ENCODE measurements at regions not wholly inside any gene's neighbourhood (a gene's known extent, or its start where the extent isn't known, plus 50 kb on each side); places are given as distances from the start of the nearest gene placed in this dataset.

DNA sequence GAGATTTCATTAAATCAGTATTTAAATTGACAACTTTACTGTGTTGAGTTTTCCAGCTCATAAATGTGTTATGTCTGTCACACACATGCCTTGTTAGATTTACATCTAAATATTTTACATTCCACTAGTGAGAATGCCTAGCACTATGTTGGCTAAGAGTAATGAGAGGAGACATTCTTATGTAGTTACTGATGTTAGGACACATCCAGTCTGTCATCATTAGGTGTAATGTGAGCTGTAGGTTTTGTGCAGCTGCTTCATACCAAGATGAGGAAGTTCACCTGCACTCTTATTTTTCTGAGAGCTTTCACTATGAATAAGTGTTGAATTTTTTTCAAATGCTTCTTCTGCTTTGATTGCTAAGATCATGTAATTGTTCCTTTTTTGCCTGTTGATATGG is 218.0 kb upstream of the IGFBP3 start:
- TF ChIP-seq, protein P1, sequence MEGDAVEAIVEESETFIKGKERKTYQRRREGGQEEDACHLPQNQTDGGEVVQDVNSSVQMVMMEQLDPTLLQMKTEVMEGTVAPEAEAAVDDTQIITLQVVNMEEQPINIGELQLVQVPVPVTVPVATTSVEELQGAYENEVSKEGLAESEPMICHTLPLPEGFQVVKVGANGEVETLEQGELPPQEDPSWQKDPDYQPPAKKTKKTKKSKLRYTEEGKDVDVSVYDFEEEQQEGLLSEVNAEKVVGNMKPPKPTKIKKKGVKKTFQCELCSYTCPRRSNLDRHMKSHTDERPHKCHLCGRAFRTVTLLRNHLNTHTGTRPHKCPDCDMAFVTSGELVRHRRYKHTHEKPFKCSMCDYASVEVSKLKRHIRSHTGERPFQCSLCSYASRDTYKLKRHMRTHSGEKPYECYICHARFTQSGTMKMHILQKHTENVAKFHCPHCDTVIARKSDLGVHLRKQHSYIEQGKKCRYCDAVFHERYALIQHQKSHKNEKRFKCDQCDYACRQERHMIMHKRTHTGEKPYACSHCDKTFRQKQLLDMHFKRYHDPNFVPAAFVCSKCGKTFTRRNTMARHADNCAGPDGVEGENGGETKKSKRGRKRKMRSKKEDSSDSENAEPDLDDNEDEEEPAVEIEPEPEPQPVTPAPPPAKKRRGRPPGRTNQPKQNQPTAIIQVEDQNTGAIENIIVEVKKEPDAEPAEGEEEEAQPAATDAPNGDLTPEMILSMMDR (IDR thresholded peaks at IDR 0.05) = no peak
- TF ChIP-seq POLR2A (IDR thresholded peaks at IDR 0.05) = no peak

All from thyroid gland (tissue), 4 donors.